ENCODE measurements at regions not wholly inside any gene's neighbourhood (a gene's known extent, or its start where the extent isn't known, plus 50 kb on each side); places are given as distances from the start of the nearest gene placed in this dataset.

- TF ChIP-seq, protein P1, sequence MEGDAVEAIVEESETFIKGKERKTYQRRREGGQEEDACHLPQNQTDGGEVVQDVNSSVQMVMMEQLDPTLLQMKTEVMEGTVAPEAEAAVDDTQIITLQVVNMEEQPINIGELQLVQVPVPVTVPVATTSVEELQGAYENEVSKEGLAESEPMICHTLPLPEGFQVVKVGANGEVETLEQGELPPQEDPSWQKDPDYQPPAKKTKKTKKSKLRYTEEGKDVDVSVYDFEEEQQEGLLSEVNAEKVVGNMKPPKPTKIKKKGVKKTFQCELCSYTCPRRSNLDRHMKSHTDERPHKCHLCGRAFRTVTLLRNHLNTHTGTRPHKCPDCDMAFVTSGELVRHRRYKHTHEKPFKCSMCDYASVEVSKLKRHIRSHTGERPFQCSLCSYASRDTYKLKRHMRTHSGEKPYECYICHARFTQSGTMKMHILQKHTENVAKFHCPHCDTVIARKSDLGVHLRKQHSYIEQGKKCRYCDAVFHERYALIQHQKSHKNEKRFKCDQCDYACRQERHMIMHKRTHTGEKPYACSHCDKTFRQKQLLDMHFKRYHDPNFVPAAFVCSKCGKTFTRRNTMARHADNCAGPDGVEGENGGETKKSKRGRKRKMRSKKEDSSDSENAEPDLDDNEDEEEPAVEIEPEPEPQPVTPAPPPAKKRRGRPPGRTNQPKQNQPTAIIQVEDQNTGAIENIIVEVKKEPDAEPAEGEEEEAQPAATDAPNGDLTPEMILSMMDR (IDR thresholded peaks at IDR 0.05; ENCODE audit: poor library complexity) = no peak
- no peak for TF ChIP-seq EZH2 (IDR thresholded peaks at IDR 0.05; ENCODE audit: borderline replicate concordance)
These were observed 478.7 kb upstream of the POU3F3 start for GRCh38 chr2:104375206-104375605.
